ENCODE measurements at regions not wholly inside any gene's neighbourhood (a gene's known extent, or its start where the extent isn't known, plus 50 kb on each side); places are given as distances from the start of the nearest gene placed in this dataset.
"Not testable (repeated sequence)": the region's sequence is repeated elsewhere in the genome, so short reads cannot be mapped to it uniquely, and the experiment has no call there.

DNA sequence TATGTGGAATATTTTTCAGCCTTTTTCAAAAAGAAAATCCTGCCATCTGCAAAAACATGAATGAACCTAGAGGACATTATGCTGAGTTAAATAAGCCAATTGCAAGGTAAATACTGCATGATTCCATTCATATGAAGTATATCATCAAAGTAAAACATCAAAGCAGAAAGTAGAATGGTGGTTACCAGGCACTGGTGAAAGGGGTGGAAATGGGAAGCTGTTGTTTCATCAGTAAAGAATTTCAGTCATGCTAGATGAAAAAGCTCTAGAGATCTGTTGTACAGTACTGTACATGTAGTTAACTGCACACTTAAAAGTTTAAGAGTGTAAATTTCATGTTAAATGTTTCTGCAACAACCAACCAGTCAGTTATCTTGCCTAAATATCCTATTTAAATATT lies 196.8 kb upstream of the ADGRL3 start:
- no peak for ATAC-seq
- H3K4me3 ChIP-seq, result no peak overlapping the region
- intact Hi-C loops (cut with DNase I, micrococcal nuclease), result no loop called here
- no peak for TF ChIP-seq CTCF (IDR thresholded peaks at IDR 0.05)
- DNase-seq, result no peak
- H3K4me1 ChIP-seq (ENCODE audit: low read depth), result no peaks in the 10 kb centered on the region
- no peaks in the 10 kb centered on the region for H3K36me3 ChIP-seq (ENCODE audit: low read depth)
- H3K9me3 ChIP-seq, result peaks cover 26% of the 10 kb centered on the region

DNA sequence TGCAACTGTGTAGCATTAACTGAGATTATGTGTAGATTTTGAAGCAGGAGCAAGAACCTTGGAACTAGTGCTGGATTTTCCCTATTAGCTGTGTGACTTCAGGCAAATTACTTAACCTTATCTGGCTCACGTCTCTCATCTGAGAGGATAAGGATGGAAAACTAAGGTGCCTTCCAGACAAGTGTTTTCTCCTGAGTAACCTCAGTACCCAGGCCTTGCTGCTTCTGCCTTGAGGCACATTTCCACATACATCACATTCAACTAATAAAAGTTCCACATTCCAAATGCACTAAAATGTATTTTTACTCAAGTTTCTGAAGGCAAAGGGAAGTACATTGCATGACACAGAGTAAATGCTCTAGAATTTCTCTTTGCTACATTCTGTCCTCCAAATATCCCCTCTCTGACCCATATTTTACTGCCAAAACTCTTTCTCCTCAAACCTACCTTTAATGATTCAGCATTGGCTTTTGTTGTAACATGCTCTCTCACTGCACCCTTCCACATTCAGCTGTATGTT lies 195.4 kb upstream of the ADGRL3 start:
- DNase-seq (no peak), ATAC-seq (no peak)
- no peak for TF ChIP-seq CTCF (IDR thresholded peaks at IDR 0.05)
- Histone ChIP-seq H3K4me1 (ENCODE audit: low read depth) (no peaks in the 10 kb centered on the region), H3K4me3 (no peak overlapping the region), H3K36me3 (ENCODE audit: low read depth) (no peaks in the 10 kb centered on the region), H3K9me3 (peaks cover 19% of the 10 kb centered on the region)
- intact Hi-C loops (cut with DNase I, micrococcal nuclease), result no loop called here

DNA sequence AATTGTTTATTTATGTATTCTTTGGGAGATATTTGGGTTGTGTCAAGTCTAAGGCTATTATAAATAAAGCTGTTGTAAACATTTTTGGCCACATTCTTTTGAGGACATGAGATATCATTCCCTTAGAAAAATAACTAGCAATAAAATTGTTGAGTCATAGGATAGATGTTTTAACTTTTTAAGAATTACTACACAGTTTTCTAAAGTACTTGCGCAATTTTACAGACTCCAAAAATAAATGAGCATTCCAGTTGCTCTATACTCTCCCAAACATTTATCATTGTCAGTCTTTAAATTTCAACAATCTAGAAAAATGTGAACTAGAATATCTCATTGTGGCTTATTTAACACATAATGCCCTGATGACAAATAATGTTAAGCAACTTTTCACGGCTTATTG lies 189.1 kb upstream of the ADGRL3 start:
- Histone ChIP-seq H3K9me3 (peaks cover 15% of the 10 kb centered on the region), H3K36me3 (ENCODE audit: low read depth) (no peaks in the 10 kb centered on the region), H3K4me1 (ENCODE audit: low read depth) (no peaks in the 10 kb centered on the region), H3K4me3 (no peak overlapping the region)
- intact Hi-C loops (cut with DNase I, micrococcal nuclease), result no loop called here
- no peak for DNase-seq
- no peak for ATAC-seq
- no peak for TF ChIP-seq CTCF (IDR thresholded peaks at IDR 0.05)

- H3K4me3 ChIP-seq; intact Hi-C loops (cut with DNase I, micrococcal nuclease); H3K36me3 ChIP-seq (ENCODE audit: low read depth); H3K4me1 ChIP-seq (ENCODE audit: low read depth); ATAC-seq; DNase-seq: not testable (repeated sequence)
- peaks cover 15% of the 10 kb centered on the region for H3K9me3 ChIP-seq
Measured at GRCh38 chr4:61011936-61012335, 188.2 kb upstream of the ADGRL3 start.

- intact Hi-C loops (cut with DNase I, micrococcal nuclease), result no loop called here
- ATAC-seq (no peak), DNase-seq (no peak)
- Histone ChIP-seq H3K36me3 (ENCODE audit: low read depth) (no peaks in the 10 kb centered on the region), H3K4me3 (no peak overlapping the region), H3K4me1 (ENCODE audit: low read depth) (no peaks in the 10 kb centered on the region), H3K9me3 (peaks cover under 1% of the 10 kb centered on the region)
- no peak for TF ChIP-seq CTCF (IDR thresholded peaks at IDR 0.05)
Measured at GRCh38 chr4:61024610-61025009, 175.5 kb upstream of the ADGRL3 start.

DNA sequence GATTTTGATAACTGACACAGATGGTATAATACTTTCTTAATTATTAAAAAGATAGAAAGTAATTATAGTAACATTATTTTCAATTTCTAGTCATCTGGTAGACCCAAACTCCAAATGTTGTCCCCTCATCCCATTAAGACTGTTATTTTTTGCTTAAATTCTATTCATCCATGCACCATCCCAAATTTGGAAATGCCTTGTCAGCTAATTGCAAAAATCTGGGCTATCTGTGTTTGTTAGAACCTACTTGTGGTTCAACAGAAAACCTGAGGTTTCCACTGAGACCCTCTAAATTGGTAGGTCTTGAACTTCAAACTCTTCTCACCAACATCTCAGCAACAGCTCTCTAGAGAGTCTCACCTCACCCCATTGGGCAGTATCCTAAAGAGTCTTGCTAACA lies 172.2 kb upstream of the ADGRL3 start:
- H3K9me3 ChIP-seq, result peaks cover 3% of the 10 kb centered on the region
- DNase-seq, result no peak
- no peak for ATAC-seq
- intact Hi-C loops (cut with DNase I, micrococcal nuclease), result no loop called here
- no peak overlapping the region for H3K4me3 ChIP-seq
- H3K36me3 ChIP-seq (ENCODE audit: low read depth), result no peaks in the 10 kb centered on the region
- no peak for TF ChIP-seq CTCF (IDR thresholded peaks at IDR 0.05)
- H3K4me1 ChIP-seq (ENCODE audit: low read depth), result no peaks in the 10 kb centered on the region
